Esophagus squamous epithelium (tissue), 4 donors: ENCODE measurements at regions not wholly inside any gene's neighbourhood (a gene's known extent, or its start where the extent isn't known, plus 50 kb on each side); places are given as distances from the start of the nearest gene placed in this dataset.

Source experiments
- CTCF ChIP-seq, 6 experiments: fragments of 450-650 bp in 4 of 6; fragments of 200-600 bp in 2 of 6; sonication (generic) in 2 of 6; IDR thresholded peaks; one replicate each; pipeline ENCODE4 v1.5.1; 2016 to 2019; ENCODE audit warnings: antibody characterized with exemption in 6 of 6, mild to moderate bottlenecking in 4 of 6, moderate library complexity in 4 of 6
- POLR2A ChIP-seq, 4 donors: fragments of 450-650 bp; IDR thresholded peaks; one replicate each; pipeline ENCODE4 v1.6.1; 2017; ENCODE audit warnings: antibody characterized with exemption in 4 of 4, mild to moderate bottlenecking in 4 of 4, moderate library complexity in 3 of 4

GRCh38 chr6:9064156-9064555, 628.8 kb upstream of the SLC35B3 start:
- TF ChIP-seq CTCF (IDR thresholded peaks at IDR 0.05) = no peak
- no peak for TF ChIP-seq POLR2A (IDR thresholded peaks at IDR 0.05)
